GM12878 (cell line): ENCODE measurements at regions not wholly inside any gene's neighbourhood (a gene's known extent, or its start where the extent isn't known, plus 50 kb on each side); places are given as distances from the start of the nearest gene placed in this dataset.

Experiments used
- ATAC-seq: fragments of 200-7000 bp; cut with Tn5 transposase; 3 replicates; pipeline ENCODE4 v1.9.1; 2020; ENCODE audit warnings: mild to moderate bottlenecking, moderate library complexity
- BruUV-seq: library from RNA; stranded (reverse); fragments of 400-500 nt; replicated peaks from 2 replicates; lab custom pipeline; 2021; lab: Mats Ljungman, UMichigan
- CTCF ChIA-PET: fragments of 300-600 bp; sonication (Branson Sonifier 250); formaldehyde crosslinking; extraction: SDS; loops from one replicate; lab custom pipeline; 2021; ENCODE audit warnings: inconsistent platforms; lab: Yijun Ruan, JAX
- POLR2A ChIA-PET: fragments of 350-600 bp; formaldehyde crosslinking; extraction: SDS; loops from one replicate; lab custom pipeline; 2021; ENCODE audit warnings: inconsistent platforms; lab: Charles Lee
- RAD21 ChIA-PET: fragments of 300-600 bp; sonication (Branson Sonifier 250); formaldehyde crosslinking; loops from one replicate; lab custom pipeline; 2023; ENCODE audit warnings: antibody characterized with exemption; ENCODE audit not compliant: unreplicated experiment; lab: Charles Lee
- SMC1A ChIA-PET: fragments of 300-600 bp; sonication (Branson Sonifier 250); formaldehyde crosslinking; loops from one replicate; lab custom pipeline; 2023; ENCODE audit not compliant: unreplicated experiment, uncharacterized antibody; lab: Charles Lee
- DNase-seq: peaks from one replicate; pipeline ENCODE4 v3.0.0-alpha.2; 2011; ENCODE audit warnings: low read depth, low spot score
- FAIRE-seq: peaks from 3 replicates; lab custom pipeline; 2011; peaks lifted over from hg19 to GRCh38; lab: Jason Lieb, UNC
- H2AFZ ChIP-seq: 2 replicates; pipeline ENCODE4 v1.6.0; 2011; ENCODE audit warnings: low read depth, low read length, control low read depth; ENCODE audit not compliant: control insufficient read depth
- H3K27ac ChIP-seq: 2 replicates; pipeline ENCODE4 v1.5.1; 2011; ENCODE audit warnings: control low read depth; ENCODE audit not compliant: control insufficient read depth, insufficient read depth
- H3K27me3 ChIP-seq, 2 experiments: replicated peaks in 1 of 2; 2 replicates each; pipeline versions ENCODE4 v1.6.0 to v1.6.1; 2011; ENCODE audit warnings: low read length in 1 of 2; ENCODE audit not compliant: control insufficient read depth in 2 of 2, insufficient read depth in 2 of 2
- H3K36me3 ChIP-seq, 2 experiments: 2 replicates each; pipeline ENCODE4 v1.5.1; 2011; ENCODE audit warnings: low read length in 1 of 2; ENCODE audit not compliant: control insufficient read depth in 2 of 2, insufficient read depth in 2 of 2
- H3K4me1 ChIP-seq: 2 replicates; pipeline ENCODE4 v1.6.1; 2011; ENCODE audit warnings: mild to moderate bottlenecking, low read length, moderate library complexity, mixed read lengths; ENCODE audit not compliant: control insufficient read depth, insufficient read depth
- H3K4me2 ChIP-seq: 2 replicates; pipeline ENCODE4 v1.6.0; 2011; ENCODE audit warnings: control low read depth; ENCODE audit not compliant: control insufficient read depth, insufficient read depth
- H3K4me3 ChIP-seq: fragments of 200-600 bp; sonication (generic); 2 replicates; pipeline ENCODE4 v1.5.1; 2016
- H3K79me2 ChIP-seq: 2 replicates; pipeline ENCODE4 v1.6.0; 2011; ENCODE audit warnings: low read length; ENCODE audit not compliant: control insufficient read depth, insufficient read depth
- H3K9ac ChIP-seq: 2 replicates; pipeline ENCODE4 v1.8.0; 2011; ENCODE audit warnings: low read length, control low read depth, mixed read lengths; ENCODE audit not compliant: control insufficient read depth, insufficient read depth
- H3K9me3 ChIP-seq: replicated peaks from 3 replicates; pipeline ENCODE4 v1.5.1; 2011; ENCODE audit warnings: mild to moderate bottlenecking, low read length; ENCODE audit not compliant: control insufficient read depth, insufficient read depth
- H4K20me1 ChIP-seq: 2 replicates; pipeline ENCODE4 v1.6.0; 2011; ENCODE audit not compliant: control insufficient read depth, insufficient read depth
- ETV6 ChIP-seq, 2 experiments: fragments of 450-650 bp in 1 of 2; IDR thresholded peaks in 1 of 2; conservative IDR thresholded peaks in 1 of 2; 2 replicates each; pipeline ENCODE4 v1.6.1; 2014; ENCODE audit warnings: antibody characterized with exemption in 1 of 2, borderline replicate concordance in 1 of 2, low read depth in 1 of 2, mild to moderate bottlenecking in 1 of 2, moderate library complexity in 1 of 2
- EZH2 ChIP-seq: IDR thresholded peaks from 2 replicates; pipeline ENCODE4 v1.6.1; 2012; ENCODE audit warnings: low read depth, mild to moderate bottlenecking, control low read depth, inconsistent platforms, low read length, borderline replicate concordance; ENCODE audit not compliant: control insufficient read depth
- FOS ChIP-seq: IDR thresholded peaks from 3 replicates; pipeline ENCODE4 v1.6.1; 2011; ENCODE audit warnings: borderline replicate concordance; ENCODE audit not compliant: insufficient read length; ENCODE audit errors: extremely low read depth
- MEF2B ChIP-seq: fragments of 450-650 bp; IDR thresholded peaks from 2 replicates; pipeline ENCODE4 v1.6.1; 2018; ENCODE audit warnings: mild to moderate bottlenecking, moderate library complexity; ENCODE audit not compliant: partially characterized antibody, poor library complexity, severe bottlenecking
- MXI1 ChIP-seq: fragments of 150-350 bp; IDR thresholded peaks from 2 replicates; pipeline ENCODE4 v1.6.1; 2011; ENCODE audit warnings: low read depth, mild to moderate bottlenecking, inconsistent platforms, low read length, improper control_type of control experiment
- NFYB ChIP-seq: IDR thresholded peaks from 2 replicates; pipeline ENCODE4 v1.6.1; 2011; ENCODE audit warnings: low read depth, mild to moderate bottlenecking, low read length, improper control_type of control experiment, moderate library complexity; ENCODE audit not compliant: insufficient read depth
- PAX8 ChIP-seq: fragments of 450-650 bp; IDR thresholded peaks from 2 replicates; pipeline ENCODE4 v1.6.1; 2017; ENCODE audit warnings: mild to moderate bottlenecking, moderate library complexity
- POLR2AphosphoS2 ChIP-seq: IDR thresholded peaks from 2 replicates; pipeline ENCODE4 v1.6.1; 2011; ENCODE audit warnings: low read depth, mild to moderate bottlenecking, low read length, improper control_type of control experiment, moderate library complexity
- SMARCA5 ChIP-seq: fragments of 450-650 bp; IDR thresholded peaks from 2 replicates; pipeline ENCODE4 v1.6.1; 2017; ENCODE audit warnings: mild to moderate bottlenecking
- TCF3 ChIP-seq: IDR thresholded peaks from 2 replicates; pipeline ENCODE4 v1.6.1; 2012; ENCODE audit warnings: low read depth, mild to moderate bottlenecking, low read length, borderline replicate concordance; ENCODE audit not compliant: insufficient read depth
- ZNF217 ChIP-seq: fragments of 450-650 bp; IDR thresholded peaks from 2 replicates; pipeline ENCODE4 v1.6.1; 2017; ENCODE audit warnings: antibody characterized with exemption, mild to moderate bottlenecking
- WGBS: methylation state at CpG from one replicate; pipeline ENCODE4 v1.1.6; 2016; ENCODE audit warnings: low lambda C conversion rate; ENCODE audit not compliant: insufficient replicate concordance, insufficient coverage; ENCODE audit errors: missing lambda C conversion rate; 5-methylcytosine and 5-hydroxymethylcytosine counted together
- in situ Hi-C: fragments of 300-500 bp; cut with MboI; formaldehyde crosslinking; loops from 9 replicates; pipeline ENCODE4 v1.14.3; 2018; ENCODE audit warnings: mixed read lengths
- intact Hi-C: fragments of 100-400 bp; cut with micrococcal nuclease; formaldehyde crosslinking; loops from one replicate; pipeline ENCODE4 v1.14.2; 2022; ENCODE audit not compliant: unreplicated experiment
- TF ChIP-seq, protein P1 (sequence below): IDR thresholded peaks from 2 replicates; pipeline ENCODE4 v1.6.1; 2012; ENCODE audit warnings: low read depth, low read length, improper control_type of control experiment
- TF ChIP-seq, protein P2 (sequence below): IDR thresholded peaks from 2 replicates; pipeline ENCODE4 v1.6.1; 2011; ENCODE audit warnings: mild to moderate bottlenecking, low read depth, low read length, moderate library complexity; ENCODE audit not compliant: insufficient replicate concordance
- TF ChIP-seq, protein P3 (sequence below): fragments of 450-650 bp; IDR thresholded peaks from 2 replicates; pipeline ENCODE4 v1.6.1; 2017; ENCODE audit warnings: mild to moderate bottlenecking, low read depth, inconsistent platforms; ENCODE audit not compliant: poor library complexity, severe bottlenecking
- TF ChIP-seq, protein P4 (sequence below): fragments of 450-650 bp; IDR thresholded peaks from 2 replicates; pipeline ENCODE4 v1.6.1; 2017; ENCODE audit warnings: mild to moderate bottlenecking, moderate library complexity

DNA sequence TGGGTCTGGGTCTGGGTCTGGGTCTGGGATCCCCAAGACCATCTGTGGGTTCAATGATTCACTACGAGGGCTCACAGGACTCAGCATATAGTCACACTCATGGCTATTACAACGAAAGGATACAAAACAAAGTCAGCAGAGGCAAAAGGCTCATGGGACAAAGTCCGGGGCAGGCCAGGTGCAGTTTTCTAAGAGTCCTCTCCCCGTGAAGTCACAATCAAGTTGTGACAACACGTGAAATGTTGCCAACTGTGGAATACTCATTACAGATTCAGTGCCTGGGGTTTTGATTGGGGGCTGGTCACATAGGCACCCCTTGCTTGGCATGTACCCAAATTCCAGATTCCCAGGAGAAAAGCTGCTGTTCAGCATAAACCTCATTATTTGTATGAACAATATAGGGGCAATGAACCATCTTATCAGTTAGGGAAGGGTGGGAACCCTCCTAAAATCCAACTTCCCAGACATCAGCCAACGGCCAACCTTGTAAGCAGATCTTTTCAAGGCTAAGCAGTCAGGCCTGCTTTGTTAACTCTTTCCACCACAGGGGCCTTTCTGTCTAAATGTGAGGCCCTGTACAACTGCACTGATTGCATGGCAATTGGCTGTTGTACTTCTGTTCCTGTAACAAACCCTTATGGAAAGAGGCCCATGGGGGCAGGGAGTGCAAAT, 58.2 kb upstream of the DIPK2B start:
- ATAC-seq (no peak), FAIRE-seq (no peak), DNase-seq (no peak)
- intact Hi-C loops: no loop called here
- WGBS: 2% methylated on average over 6 of the region's 6 CpGs
- no peaks in the 10 kb centered on the region for H3K36me3 ChIP-seq
- CTCF ChIA-PET: no interaction called here
- POLR2A ChIA-PET: no interaction called here
- H3K9me3 ChIP-seq: no peaks in the 10 kb centered on the region
- no peak overlapping the region for H3K4me2 ChIP-seq
- H3K27me3 ChIP-seq: no peaks in the 10 kb centered on the region
- H3K27ac ChIP-seq: no peak overlapping the region
- H3K4me3 ChIP-seq: no peak overlapping the region
- H3K79me2 ChIP-seq: no peaks in the 10 kb centered on the region
- no peaks in the 10 kb centered on the region for H3K4me1 ChIP-seq
- in situ Hi-C loops: no loop called here
- RAD21 ChIA-PET: no interaction called here
- no peak overlapping the region for H2AFZ ChIP-seq
- H4K20me1 ChIP-seq: no peaks in the 10 kb centered on the region
- no peak overlapping the region for H3K9ac ChIP-seq
- no TSS peak for BruUV-seq
- SMC1A ChIA-PET: no interaction called here
- TF ChIP-seq, protein P1, sequence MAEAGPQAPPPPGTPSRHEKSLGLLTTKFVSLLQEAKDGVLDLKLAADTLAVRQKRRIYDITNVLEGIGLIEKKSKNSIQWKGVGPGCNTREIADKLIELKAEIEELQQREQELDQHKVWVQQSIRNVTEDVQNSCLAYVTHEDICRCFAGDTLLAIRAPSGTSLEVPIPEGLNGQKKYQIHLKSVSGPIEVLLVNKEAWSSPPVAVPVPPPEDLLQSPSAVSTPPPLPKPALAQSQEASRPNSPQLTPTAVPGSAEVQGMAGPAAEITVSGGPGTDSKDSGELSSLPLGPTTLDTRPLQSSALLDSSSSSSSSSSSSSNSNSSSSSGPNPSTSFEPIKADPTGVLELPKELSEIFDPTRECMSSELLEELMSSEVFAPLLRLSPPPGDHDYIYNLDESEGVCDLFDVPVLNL: no peak
- TF ChIP-seq, protein P2, sequence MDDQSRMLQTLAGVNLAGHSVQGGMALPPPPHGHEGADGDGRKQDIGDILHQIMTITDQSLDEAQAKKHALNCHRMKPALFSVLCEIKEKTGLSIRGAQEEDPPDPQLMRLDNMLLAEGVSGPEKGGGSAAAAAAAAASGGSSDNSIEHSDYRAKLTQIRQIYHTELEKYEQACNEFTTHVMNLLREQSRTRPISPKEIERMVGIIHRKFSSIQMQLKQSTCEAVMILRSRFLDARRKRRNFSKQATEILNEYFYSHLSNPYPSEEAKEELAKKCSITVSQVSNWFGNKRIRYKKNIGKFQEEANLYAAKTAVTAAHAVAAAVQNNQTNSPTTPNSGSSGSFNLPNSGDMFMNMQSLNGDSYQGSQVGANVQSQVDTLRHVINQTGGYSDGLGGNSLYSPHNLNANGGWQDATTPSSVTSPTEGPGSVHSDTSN: no peak
- TF ChIP-seq PAX8: no peak
- no peak for TF ChIP-seq TCF3
- TF ChIP-seq NFYB: no peak
- no peak for TF ChIP-seq MEF2B
- TF ChIP-seq SMARCA5: no peak
- TF ChIP-seq, protein P3, sequence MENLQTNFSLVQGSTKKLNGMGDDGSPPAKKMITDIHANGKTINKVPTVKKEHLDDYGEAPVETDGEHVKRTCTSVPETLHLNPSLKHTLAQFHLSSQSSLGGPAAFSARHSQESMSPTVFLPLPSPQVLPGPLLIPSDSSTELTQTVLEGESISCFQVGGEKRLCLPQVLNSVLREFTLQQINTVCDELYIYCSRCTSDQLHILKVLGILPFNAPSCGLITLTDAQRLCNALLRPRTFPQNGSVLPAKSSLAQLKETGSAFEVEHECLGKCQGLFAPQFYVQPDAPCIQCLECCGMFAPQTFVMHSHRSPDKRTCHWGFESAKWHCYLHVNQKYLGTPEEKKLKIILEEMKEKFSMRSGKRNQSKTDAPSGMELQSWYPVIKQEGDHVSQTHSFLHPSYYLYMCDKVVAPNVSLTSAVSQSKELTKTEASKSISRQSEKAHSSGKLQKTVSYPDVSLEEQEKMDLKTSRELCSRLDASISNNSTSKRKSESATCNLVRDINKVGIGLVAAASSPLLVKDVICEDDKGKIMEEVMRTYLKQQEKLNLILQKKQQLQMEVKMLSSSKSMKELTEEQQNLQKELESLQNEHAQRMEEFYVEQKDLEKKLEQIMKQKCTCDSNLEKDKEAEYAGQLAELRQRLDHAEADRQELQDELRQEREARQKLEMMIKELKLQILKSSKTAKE: no peak
- no peak for TF ChIP-seq ZNF217
- TF ChIP-seq ETV6 (conservative IDR thresholded peaks at IDR 0.05 in 1 of 2, IDR thresholded peaks at IDR 0.05 in 1 of 2; ENCODE audit: borderline replicate concordance in 1 of 2, low read depth in 1 of 2): no peak
- no peak for TF ChIP-seq POLR2AphosphoS2
- TF ChIP-seq MXI1: no peak
- no peak for TF ChIP-seq EZH2
- no peak for TF ChIP-seq FOS
- TF ChIP-seq, protein P4, sequence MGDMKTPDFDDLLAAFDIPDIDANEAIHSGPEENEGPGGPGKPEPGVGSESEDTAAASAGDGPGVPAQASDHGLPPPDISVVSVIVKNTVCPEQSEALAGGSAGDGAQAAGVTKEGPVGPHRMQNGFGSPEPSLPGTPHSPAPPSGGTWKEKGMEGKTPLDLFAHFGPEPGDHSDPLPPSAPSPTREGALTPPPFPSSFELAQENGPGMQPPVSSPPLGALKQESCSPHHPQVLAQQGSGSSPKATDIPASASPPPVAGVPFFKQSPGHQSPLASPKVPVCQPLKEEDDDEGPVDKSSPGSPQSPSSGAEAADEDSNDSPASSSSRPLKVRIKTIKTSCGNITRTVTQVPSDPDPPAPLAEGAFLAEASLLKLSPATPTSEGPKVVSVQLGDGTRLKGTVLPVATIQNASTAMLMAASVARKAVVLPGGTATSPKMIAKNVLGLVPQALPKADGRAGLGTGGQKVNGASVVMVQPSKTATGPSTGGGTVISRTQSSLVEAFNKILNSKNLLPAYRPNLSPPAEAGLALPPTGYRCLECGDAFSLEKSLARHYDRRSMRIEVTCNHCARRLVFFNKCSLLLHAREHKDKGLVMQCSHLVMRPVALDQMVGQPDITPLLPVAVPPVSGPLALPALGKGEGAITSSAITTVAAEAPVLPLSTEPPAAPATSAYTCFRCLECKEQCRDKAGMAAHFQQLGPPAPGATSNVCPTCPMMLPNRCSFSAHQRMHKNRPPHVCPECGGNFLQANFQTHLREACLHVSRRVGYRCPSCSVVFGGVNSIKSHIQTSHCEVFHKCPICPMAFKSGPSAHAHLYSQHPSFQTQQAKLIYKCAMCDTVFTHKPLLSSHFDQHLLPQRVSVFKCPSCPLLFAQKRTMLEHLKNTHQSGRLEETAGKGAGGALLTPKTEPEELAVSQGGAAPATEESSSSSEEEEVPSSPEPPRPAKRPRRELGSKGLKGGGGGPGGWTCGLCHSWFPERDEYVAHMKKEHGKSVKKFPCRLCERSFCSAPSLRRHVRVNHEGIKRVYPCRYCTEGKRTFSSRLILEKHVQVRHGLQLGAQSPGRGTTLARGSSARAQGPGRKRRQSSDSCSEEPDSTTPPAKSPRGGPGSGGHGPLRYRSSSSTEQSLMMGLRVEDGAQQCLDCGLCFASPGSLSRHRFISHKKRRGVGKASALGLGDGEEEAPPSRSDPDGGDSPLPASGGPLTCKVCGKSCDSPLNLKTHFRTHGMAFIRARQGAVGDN: no peak
